Endothelial cell (in vitro differentiated cells): ENCODE measurements at regions not wholly inside any gene's neighbourhood (a gene's known extent, or its start where the extent isn't known, plus 50 kb on each side); places are given as distances from the start of the nearest gene placed in this dataset.

Source experiments
- DNase-seq: peaks from one replicate; pipeline ENCODE4 v3.0.0; 2021; ENCODE audit warnings: low spot score
- H3K27ac Mint-ChIP-seq: one replicate; pipeline ENCODE4 v1.8.0; 2021; ENCODE audit warnings: mixed read lengths, inconsistent platforms; ENCODE audit not compliant: unreplicated experiment
- H3K27me3 Mint-ChIP-seq: one replicate; pipeline ENCODE4 v1.8.0; 2021; ENCODE audit warnings: mild to moderate bottlenecking, moderate library complexity, mixed read lengths, inconsistent platforms; ENCODE audit not compliant: unreplicated experiment
- H3K36me3 Mint-ChIP-seq: one replicate; pipeline ENCODE4 v1.8.0; 2021; ENCODE audit warnings: mild to moderate bottlenecking, low read depth, mixed read lengths, inconsistent platforms; ENCODE audit not compliant: unreplicated experiment
- H3K4me1 Mint-ChIP-seq: one replicate; pipeline ENCODE4 v1.8.0; 2021; ENCODE audit warnings: mild to moderate bottlenecking, mixed read lengths, inconsistent platforms; ENCODE audit not compliant: unreplicated experiment
- H3K4me3 Mint-ChIP-seq: one replicate; pipeline ENCODE4 v1.8.0; 2021; ENCODE audit warnings: mild to moderate bottlenecking, mixed read lengths, inconsistent platforms; ENCODE audit not compliant: unreplicated experiment
- H3K9me3 Mint-ChIP-seq: one replicate; pipeline ENCODE4 v1.8.0; 2021; ENCODE audit warnings: mixed read lengths, inconsistent platforms; ENCODE audit not compliant: unreplicated experiment
- CTCF ChIP-seq: fragments of 200-600 bp; sonication (generic); IDR thresholded peaks from one replicate; pipeline ENCODE4 v1.5.0; 2021; ENCODE audit warnings: antibody characterized with exemption; ENCODE audit not compliant: unreplicated experiment

GRCh38 chr16:49936791-49937190 lies 80.9 kb upstream of the ZNF423 start:
- Mint-ChIP-seq H3K27ac (no peak overlapping the region), H3K4me1 (no peaks in the 10 kb centered on the region), H3K36me3 (no peaks in the 10 kb centered on the region), H3K9me3 (no peaks in the 10 kb centered on the region), H3K27me3 (no peaks in the 10 kb centered on the region), H3K4me3 (no peak overlapping the region)
- DNase-seq = no peak
- TF ChIP-seq CTCF = no peak

GRCh38 chr16:49937886-49938285 lies 82.0 kb upstream of the ZNF423 start:
- Mint-ChIP-seq H3K4me1 (no peaks in the 10 kb centered on the region), H3K36me3 (no peaks in the 10 kb centered on the region), H3K27me3 (no peaks in the 10 kb centered on the region), H3K27ac (no peak overlapping the region), H3K9me3 (no peaks in the 10 kb centered on the region), H3K4me3 (no peak overlapping the region)
- no peak for TF ChIP-seq CTCF
- DNase-seq = no peak

- Mint-ChIP-seq H3K4me1 (no peaks in the 10 kb centered on the region), H3K27ac (no peak overlapping the region), H3K9me3 (no peaks in the 10 kb centered on the region), H3K4me3 (no peak overlapping the region), H3K27me3 (no peaks in the 10 kb centered on the region), H3K36me3 (no peaks in the 10 kb centered on the region)
- no peak for TF ChIP-seq CTCF
- DNase-seq = no peak
Measured at GRCh38 chr16:49939495-49939894, 83.6 kb upstream of the ZNF423 start.

GRCh38 chr16:49940464-49941224 lies 84.4 kb upstream of the CNEP1R1 start:
- TF ChIP-seq CTCF = no peak
- no peaks in the 10 kb centered on the region for H3K4me1 Mint-ChIP-seq
- no peaks in the 10 kb centered on the region for H3K27me3 Mint-ChIP-seq
- H3K4me3 Mint-ChIP-seq = no peak overlapping the region
- no peak for DNase-seq
- no peaks in the 10 kb centered on the region for H3K9me3 Mint-ChIP-seq
- no peaks in the 10 kb centered on the region for H3K36me3 Mint-ChIP-seq
- H3K27ac Mint-ChIP-seq = no peak overlapping the region

GRCh38 chr16:49944221-49944620 lies 80.8 kb upstream of the CNEP1R1 start:
- no peak for DNase-seq
- no peak for TF ChIP-seq CTCF
- Mint-ChIP-seq H3K4me1 (no peaks in the 10 kb centered on the region), H3K9me3 (no peaks in the 10 kb centered on the region), H3K27me3 (no peaks in the 10 kb centered on the region), H3K27ac (no peak overlapping the region), H3K36me3 (no peaks in the 10 kb centered on the region), H3K4me3 (no peak overlapping the region)
